HL-60 (cell line): ENCODE measurements at regions not wholly inside any gene's neighbourhood (a gene's known extent, or its start where the extent isn't known, plus 50 kb on each side); places are given as distances from the start of the nearest gene placed in this dataset.

Experiments
- GABPA ChIP-seq: IDR thresholded peaks from 2 replicates; pipeline ENCODE4 v1.6.1; 2012; ENCODE audit warnings: low read depth
- POLR2AphosphoS5 ChIP-seq: IDR thresholded peaks from 2 replicates; pipeline ENCODE4 v1.6.1; 2012; ENCODE audit warnings: low read depth
- SPI1 ChIP-seq: IDR thresholded peaks from 2 replicates; pipeline ENCODE4 v1.6.1; 2012; ENCODE audit warnings: low read depth, mild to moderate bottlenecking, borderline replicate concordance
- TF ChIP-seq, protein P1 (sequence below): IDR thresholded peaks from one replicate; pipeline ENCODE4 v1.5.1; 2011; ENCODE audit warnings: low read length, control low read depth, inconsistent platforms; ENCODE audit not compliant: insufficient read depth
- TF ChIP-seq, protein P2 (sequence below): IDR thresholded peaks from 2 replicates; pipeline ENCODE4 v1.6.1; 2012; ENCODE audit warnings: low read depth; ENCODE audit not compliant: insufficient replicate concordance

DNA sequence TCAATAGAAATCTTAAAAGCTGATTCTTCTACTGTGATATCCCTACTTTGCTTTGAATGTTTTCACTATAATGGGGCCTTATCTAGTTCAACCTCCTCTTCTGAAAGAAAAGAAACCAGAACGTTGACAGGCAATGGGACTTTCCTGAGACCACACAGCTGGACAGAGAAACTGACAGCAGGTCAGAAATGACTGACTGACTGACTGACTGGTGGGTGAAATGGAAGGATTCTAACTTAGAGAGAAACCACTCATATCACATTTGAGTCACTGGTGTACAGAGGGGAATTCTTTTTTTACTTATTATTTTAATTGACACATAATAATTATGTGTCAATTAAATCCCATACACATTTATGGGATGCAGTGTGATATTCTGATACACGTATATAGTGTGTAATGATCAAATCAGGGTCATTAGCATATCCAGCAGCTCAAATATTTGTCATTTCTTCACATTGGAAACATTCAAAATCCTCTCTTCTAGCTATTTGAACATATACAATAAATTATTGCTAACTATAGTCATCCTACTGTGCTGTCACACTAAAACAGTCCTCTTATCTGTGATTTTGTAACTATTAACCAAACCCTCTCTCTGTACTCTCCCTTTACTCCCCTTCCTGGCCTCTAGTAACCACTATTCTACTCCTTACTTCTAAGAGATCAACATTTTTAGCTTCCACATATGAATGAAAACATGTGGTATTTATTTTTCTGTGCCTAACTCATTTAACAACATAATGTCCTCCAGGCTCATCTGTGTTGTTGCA is 64.8 kb upstream of the NRSN1 start:
- TF ChIP-seq, protein P1, sequence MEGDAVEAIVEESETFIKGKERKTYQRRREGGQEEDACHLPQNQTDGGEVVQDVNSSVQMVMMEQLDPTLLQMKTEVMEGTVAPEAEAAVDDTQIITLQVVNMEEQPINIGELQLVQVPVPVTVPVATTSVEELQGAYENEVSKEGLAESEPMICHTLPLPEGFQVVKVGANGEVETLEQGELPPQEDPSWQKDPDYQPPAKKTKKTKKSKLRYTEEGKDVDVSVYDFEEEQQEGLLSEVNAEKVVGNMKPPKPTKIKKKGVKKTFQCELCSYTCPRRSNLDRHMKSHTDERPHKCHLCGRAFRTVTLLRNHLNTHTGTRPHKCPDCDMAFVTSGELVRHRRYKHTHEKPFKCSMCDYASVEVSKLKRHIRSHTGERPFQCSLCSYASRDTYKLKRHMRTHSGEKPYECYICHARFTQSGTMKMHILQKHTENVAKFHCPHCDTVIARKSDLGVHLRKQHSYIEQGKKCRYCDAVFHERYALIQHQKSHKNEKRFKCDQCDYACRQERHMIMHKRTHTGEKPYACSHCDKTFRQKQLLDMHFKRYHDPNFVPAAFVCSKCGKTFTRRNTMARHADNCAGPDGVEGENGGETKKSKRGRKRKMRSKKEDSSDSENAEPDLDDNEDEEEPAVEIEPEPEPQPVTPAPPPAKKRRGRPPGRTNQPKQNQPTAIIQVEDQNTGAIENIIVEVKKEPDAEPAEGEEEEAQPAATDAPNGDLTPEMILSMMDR = no peak
- TF ChIP-seq POLR2AphosphoS5 = no peak
- no peak for TF ChIP-seq GABPA
- TF ChIP-seq SPI1 = no peak
- TF ChIP-seq, protein P2, sequence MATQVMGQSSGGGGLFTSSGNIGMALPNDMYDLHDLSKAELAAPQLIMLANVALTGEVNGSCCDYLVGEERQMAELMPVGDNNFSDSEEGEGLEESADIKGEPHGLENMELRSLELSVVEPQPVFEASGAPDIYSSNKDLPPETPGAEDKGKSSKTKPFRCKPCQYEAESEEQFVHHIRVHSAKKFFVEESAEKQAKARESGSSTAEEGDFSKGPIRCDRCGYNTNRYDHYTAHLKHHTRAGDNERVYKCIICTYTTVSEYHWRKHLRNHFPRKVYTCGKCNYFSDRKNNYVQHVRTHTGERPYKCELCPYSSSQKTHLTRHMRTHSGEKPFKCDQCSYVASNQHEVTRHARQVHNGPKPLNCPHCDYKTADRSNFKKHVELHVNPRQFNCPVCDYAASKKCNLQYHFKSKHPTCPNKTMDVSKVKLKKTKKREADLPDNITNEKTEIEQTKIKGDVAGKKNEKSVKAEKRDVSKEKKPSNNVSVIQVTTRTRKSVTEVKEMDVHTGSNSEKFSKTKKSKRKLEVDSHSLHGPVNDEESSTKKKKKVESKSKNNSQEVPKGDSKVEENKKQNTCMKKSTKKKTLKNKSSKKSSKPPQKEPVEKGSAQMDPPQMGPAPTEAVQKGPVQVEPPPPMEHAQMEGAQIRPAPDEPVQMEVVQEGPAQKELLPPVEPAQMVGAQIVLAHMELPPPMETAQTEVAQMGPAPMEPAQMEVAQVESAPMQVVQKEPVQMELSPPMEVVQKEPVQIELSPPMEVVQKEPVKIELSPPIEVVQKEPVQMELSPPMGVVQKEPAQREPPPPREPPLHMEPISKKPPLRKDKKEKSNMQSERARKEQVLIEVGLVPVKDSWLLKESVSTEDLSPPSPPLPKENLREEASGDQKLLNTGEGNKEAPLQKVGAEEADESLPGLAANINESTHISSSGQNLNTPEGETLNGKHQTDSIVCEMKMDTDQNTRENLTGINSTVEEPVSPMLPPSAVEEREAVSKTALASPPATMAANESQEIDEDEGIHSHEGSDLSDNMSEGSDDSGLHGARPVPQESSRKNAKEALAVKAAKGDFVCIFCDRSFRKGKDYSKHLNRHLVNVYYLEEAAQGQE = no peak
